Dendritic cell treated with granulocyte-macrophage colony-stimulating factor and Interleukin-4, amounts not matched to agents 40 ng/mL and 50 ng/mL, for 4 days (primary cell): ENCODE measurements at regions not wholly inside any gene's neighbourhood (a gene's known extent, or its start where the extent isn't known, plus 50 kb on each side); places are given as distances from the start of the nearest gene placed in this dataset.
"Not testable (repeated sequence)": the region's sequence is repeated elsewhere in the genome, so short reads cannot be mapped to it uniquely, and the experiment has no call there.

Experiments used
- H3K27ac Mint-ChIP-seq: one replicate; pipeline ENCODE4 v1.8.0; 2022; ENCODE audit warnings: mild to moderate bottlenecking, mixed read lengths
- H3K27me3 Mint-ChIP-seq: one replicate; pipeline ENCODE4 v1.8.0; 2022; ENCODE audit warnings: mild to moderate bottlenecking, mixed read lengths
- H3K36me3 Mint-ChIP-seq: one replicate; pipeline ENCODE4 v1.8.0; 2022; ENCODE audit warnings: low read depth, mixed read lengths
- H3K4me1 Mint-ChIP-seq: one replicate; pipeline ENCODE4 v1.8.0; 2022; ENCODE audit warnings: low read depth, mixed read lengths
- H3K4me3 Mint-ChIP-seq: one replicate; pipeline ENCODE4 v1.8.0; 2022; ENCODE audit warnings: mild to moderate bottlenecking, moderate library complexity, mixed read lengths
- H3K9me3 Mint-ChIP-seq: one replicate; pipeline ENCODE4 v1.8.0; 2022; ENCODE audit warnings: mixed read lengths
- intact Hi-C: fragments of 100-400 bp; cut with micrococcal nuclease; formaldehyde crosslinking; loops from one replicate; pipeline ENCODE4 v1.15.0; 2022

DNA sequence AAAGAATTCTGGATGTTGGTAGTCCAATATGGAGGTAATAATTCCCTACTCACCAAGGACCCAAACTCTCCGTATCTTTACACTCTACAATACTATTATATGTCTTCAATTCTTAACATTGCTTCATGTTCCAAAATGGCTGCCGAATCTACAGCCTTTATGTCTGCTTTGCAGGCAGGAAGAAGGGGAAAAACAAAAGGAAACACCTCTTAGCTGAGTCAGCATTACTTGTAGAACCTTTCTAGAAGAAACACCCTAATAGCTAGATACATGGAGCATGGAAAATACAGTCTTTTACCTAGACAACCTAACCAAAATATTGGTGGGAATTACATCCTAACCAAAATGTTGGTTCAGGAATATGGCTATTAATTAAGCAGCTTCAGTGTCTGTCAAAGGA, 298.0 kb downstream of the OR4C45 start:
- H3K27ac Mint-ChIP-seq, intact Hi-C loops, H3K27me3 Mint-ChIP-seq, H3K36me3 Mint-ChIP-seq, H3K4me1 Mint-ChIP-seq, H3K4me3 Mint-ChIP-seq: not testable (repeated sequence)
- H3K9me3 Mint-ChIP-seq, result peaks cover 85% of the 10 kb centered on the region

DNA sequence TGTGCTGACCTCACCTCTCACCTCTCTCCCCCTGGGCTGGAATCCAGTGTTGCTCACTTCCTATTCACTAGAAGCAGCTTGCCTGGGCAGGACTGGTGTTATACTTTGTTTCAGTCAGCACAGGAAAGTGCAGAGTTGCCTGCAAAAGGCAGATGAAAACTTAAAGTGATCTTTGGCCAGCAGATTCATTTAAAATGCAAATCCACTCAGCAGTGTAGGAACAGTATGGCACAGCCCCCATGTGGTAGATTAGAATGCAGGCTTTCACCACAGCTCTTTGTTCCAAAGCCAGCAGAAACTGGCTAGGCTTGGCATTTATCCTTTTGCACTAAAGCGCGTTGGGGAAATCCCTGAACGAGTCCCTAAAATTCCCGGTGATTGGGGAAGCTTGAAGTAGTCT, 301.2 kb downstream of the OR4C45 start:
- no peak overlapping the region for H3K27ac Mint-ChIP-seq

DNA sequence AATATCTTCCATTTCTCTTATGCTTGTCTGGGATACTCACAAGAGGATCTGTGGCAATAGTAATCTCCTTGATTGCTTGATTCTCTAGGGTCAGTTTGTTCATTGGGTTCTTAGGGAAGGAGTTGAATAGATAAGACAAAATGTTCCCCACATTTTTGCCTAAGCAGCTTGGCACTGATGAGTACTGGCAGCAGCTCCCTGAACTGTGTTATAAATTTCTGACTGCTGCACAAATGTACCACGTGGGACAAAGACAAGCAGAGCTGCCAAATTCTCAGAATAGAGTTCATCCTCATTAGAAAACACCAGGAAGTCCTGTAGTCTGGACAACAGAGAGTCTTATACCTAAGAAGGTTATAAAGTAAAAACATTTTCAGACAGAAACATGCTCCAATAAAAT, 304.8 kb downstream of the OR4C45 start:
- H3K4me1 Mint-ChIP-seq, H3K27me3 Mint-ChIP-seq, intact Hi-C loops, H3K36me3 Mint-ChIP-seq, H3K27ac Mint-ChIP-seq, H3K4me3 Mint-ChIP-seq: not testable (repeated sequence)
- peaks cover 65% of the 10 kb centered on the region for H3K9me3 Mint-ChIP-seq

More for the DNA sequence above, 301.2 kb downstream of the OR4C45 start:
- no peaks in the 10 kb centered on the region for H3K36me3 Mint-ChIP-seq
- no peak overlapping the region for H3K4me3 Mint-ChIP-seq
- H3K4me1 Mint-ChIP-seq, result no peaks in the 10 kb centered on the region
- intact Hi-C loops, result no loop called here
- H3K9me3 Mint-ChIP-seq, result peaks cover 71% of the 10 kb centered on the region
- H3K27me3 Mint-ChIP-seq, result no peaks in the 10 kb centered on the region

DNA sequence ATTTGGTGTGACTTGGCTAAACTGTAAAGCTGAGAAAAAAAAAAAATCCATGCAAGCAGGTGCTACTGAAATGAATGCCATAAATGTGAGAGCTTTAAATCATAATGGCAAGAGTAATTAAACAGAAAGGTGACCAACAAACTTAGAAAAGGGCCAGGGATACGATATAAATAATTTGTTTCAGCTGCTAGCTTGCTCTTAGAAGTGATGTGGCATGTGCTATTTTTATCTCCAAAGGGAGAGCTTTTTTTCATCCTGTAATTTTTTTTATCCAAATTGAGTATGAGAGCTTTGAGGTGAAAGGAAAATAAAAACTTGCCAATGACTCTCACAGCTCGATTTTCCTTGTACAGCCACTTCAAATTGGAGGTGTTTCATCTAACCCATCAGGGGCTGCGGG, 315.3 kb downstream of the OR4C45 start:
- intact Hi-C loops, H3K27me3 Mint-ChIP-seq, H3K4me3 Mint-ChIP-seq, H3K9me3 Mint-ChIP-seq, H3K27ac Mint-ChIP-seq, H3K4me1 Mint-ChIP-seq, H3K36me3 Mint-ChIP-seq: not testable (repeated sequence)

DNA sequence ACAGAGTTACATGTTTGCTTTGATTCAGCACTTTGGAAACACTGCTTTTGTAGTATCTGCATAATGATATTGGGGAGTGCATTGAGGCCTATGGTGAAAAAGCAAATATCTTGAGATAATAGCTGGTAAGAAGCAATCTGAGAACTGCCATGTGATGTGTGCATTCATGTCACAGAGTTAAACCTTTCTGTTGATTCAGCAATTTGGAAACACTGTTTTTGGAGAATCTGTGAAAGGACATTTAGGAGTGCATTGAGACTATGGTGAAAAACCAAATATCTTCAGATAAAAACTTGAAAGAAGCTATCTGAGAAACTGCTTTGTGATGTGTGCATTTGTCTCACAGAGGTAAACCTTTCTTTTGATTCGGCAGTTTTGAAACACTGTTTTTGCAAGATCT, 346.8 kb downstream of the OR4C45 start:
- peaks cover 67% of the 10 kb centered on the region for H3K9me3 Mint-ChIP-seq
- no peaks in the 10 kb centered on the region for H3K36me3 Mint-ChIP-seq
- H3K27ac Mint-ChIP-seq, result no peak overlapping the region
- intact Hi-C loops, result no loop called here
- no peak overlapping the region for H3K4me3 Mint-ChIP-seq
- H3K4me1 Mint-ChIP-seq, result no peaks in the 10 kb centered on the region
- H3K27me3 Mint-ChIP-seq, result no peaks in the 10 kb centered on the region

DNA sequence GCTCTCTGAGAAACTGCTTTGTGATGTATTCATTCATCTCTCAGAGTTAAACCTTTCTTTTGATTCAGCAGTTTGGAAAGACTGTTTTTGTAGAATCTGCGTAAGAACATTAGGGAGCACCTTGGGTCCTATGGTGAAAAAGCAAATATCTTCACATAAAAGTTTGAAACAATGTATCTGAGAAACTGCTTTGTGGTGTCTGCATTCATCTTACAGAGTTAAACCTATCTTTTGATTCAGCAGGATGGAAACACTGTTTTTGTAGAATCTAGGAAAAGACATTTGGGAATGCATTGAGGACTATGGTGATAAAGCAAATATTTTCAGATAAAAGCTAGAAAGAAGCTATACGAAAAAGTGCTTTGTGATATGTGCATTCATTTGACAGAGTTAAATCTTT, 361.3 kb downstream of the OR4C45 start:
- Mint-ChIP-seq H3K4me1 (no peaks in the 10 kb centered on the region), H3K36me3 (no peaks in the 10 kb centered on the region)
- intact Hi-C loops, result no loop called here

DNA sequence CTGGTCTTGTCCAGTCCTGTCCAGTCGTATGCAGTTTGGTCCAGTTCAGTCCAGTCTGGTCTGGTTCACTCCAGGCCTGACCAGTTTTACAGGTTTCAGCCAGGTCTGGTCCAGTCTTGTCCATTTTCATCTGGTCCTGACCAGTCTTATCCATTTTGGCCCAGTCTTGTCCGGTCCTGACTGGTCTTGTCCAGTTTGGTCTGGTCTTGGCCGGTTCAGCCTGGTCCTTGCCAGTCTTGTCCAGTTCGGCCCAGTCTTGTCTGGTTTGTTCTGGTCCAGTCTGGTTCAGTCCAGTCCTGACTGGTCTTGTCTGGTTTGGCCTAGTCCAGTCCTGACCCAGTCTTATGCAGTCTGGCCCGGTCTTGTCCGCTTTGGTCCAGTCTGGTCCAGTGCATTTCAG, 380.2 kb downstream of the OR4C45 start:
- Mint-ChIP-seq H3K27ac (no peak overlapping the region), H3K4me3 (no peak overlapping the region), H3K27me3 (no peaks in the 10 kb centered on the region), H3K4me1 (no peaks in the 10 kb centered on the region), H3K36me3 (no peaks in the 10 kb centered on the region), H3K9me3 (peaks cover 59% of the 10 kb centered on the region)
- intact Hi-C loops, result no loop called here

More for the DNA sequence above, 361.3 kb downstream of the OR4C45 start:
- Mint-ChIP-seq H3K27ac (no peak overlapping the region), H3K4me3 (no peak overlapping the region), H3K27me3 (no peaks in the 10 kb centered on the region), H3K9me3 (peaks cover 98% of the 10 kb centered on the region)

DNA sequence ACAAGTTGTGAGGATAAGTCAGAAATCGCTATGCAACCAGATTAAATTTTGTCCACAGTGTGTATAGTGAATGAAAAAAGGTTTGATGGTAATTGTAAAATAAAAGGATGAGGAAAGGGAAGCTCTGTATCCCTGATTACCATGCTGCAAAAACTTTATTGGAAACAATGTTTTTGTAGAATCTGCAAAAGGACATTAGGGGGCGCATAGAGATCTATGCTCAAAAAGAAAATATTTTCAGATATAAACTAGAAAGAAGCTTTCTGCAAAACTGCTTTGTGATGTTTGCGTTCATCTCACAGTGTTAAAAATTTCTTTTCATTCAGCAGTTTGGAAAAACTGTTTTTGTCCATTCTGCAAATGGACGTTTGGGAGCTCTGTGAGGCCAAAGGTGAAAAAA, 390.5 kb downstream of the OR4C45 start:
- H3K27ac Mint-ChIP-seq, result no peak overlapping the region

More for the DNA sequence above, 390.5 kb downstream of the OR4C45 start:
- H3K36me3 Mint-ChIP-seq, result no peaks in the 10 kb centered on the region
- H3K4me1 Mint-ChIP-seq, result no peaks in the 10 kb centered on the region
- intact Hi-C loops, result no loop called here
- peaks cover 21% of the 10 kb centered on the region for H3K9me3 Mint-ChIP-seq
- H3K4me3 Mint-ChIP-seq, result no peak overlapping the region
- H3K27me3 Mint-ChIP-seq, result no peaks in the 10 kb centered on the region
